HG03066 (cell line): ENCODE measurements at regions not wholly inside any gene's neighbourhood (a gene's known extent, or its start where the extent isn't known, plus 50 kb on each side); places are given as distances from the start of the nearest gene placed in this dataset.
"Not testable (repeated sequence)": the region's sequence is repeated elsewhere in the genome, so short reads cannot be mapped to it uniquely, and the experiment has no call there.

ENCODE experiments used
- ATAC-seq: cut with Tn5 transposase; IDR thresholded peaks from one replicate; pipeline ENCODE4 v1.9.1; 2021; ENCODE audit warnings: low read depth; ENCODE audit not compliant: unreplicated experiment

GRCh38 chr2:155600914-155601760 is 731.4 kb downstream of the NR4A2 start:
- no peak for ATAC-seq

DNA sequence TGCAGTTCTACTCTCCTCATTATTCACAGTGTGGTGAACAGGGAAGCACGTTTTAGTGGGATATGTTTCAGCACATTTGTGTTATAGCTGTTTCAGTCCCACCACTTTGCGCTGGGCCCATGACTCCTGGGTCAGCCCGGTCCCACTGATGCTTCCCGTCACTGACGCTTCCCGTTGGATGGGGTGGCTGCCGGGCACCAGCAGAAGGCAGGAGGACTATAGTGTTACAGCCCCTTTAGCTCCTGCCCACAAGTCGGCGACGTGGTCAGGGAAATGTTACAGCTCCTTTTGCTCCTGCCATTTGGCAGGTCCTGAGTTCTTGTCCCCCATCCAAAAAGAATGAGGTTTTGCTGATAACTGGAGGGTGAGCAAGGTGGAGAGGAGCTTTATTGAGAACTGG is 732.2 kb downstream of the NR4A2 start:
- ATAC-seq = no peak

DNA sequence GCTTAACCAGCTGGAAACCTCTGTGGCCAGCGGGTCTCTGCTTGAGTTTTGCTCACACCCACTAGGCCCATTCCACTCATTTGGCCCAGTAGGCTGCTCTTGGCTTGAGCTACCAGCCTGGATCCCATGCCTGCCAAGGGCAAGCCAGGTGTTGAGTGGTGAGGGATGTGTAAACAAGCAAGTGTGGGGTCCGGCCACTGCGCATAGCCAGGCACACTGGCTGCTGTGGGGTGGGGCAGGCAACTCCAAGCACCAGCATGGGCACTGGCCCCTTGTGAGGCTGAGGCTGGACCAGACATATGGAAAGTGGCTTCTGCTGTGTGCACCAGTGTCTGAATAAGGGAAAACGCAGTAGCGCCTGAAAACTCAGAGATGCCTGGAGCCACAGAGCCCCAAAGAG is 732.7 kb downstream of the NR4A2 start:
- ATAC-seq = no peak

DNA sequence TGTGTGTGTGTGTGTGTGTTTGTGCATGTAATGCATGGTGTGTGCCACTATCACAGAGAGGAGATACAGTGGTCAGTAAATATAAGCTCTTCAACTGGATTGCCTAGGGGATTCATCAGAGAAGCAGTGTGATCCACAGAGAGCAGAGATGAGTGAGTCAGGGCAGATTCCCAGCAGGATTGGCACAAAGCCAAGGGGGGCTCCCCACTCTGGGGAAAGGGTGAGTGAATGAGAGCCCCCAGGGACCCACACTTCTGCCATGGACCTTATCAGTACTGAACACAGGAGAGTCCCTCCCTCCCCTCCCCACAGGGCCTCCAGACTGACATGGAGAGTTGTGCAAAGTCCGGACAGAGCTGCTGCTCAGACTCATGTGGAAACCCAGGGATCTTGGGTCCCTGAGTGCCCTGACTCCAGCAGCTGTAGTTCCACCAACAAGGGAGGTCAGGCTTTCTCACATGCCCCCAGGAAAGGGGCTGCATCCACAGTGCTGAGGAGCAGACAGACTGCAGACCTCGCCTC is 748.8 kb downstream of the NR4A2 start:
- ATAC-seq = no peak

DNA sequence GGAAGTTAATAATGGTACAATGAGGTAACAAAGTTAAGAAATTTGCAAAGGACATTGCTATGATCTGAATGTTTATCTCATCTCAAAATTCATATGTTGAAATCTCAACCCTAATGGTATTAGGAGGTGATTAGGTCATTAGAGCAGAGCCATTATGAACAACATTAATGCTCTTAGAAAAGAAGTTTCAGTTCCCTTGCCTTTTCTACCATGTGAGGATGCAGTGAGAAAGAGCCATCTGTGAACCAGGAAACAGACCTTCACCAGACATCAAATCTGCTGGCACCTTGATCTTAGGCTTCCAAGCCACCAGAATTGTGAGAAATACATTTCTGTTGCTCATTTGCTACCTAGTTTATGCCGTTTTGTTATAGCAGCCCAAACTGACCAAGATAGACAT is 757.6 kb downstream of the NR4A2 start:
- no peak for ATAC-seq

- ATAC-seq = no peak
These were observed 785.0 kb downstream of the NR4A2 start for GRCh38 chr2:155547571-155547970.

DNA sequence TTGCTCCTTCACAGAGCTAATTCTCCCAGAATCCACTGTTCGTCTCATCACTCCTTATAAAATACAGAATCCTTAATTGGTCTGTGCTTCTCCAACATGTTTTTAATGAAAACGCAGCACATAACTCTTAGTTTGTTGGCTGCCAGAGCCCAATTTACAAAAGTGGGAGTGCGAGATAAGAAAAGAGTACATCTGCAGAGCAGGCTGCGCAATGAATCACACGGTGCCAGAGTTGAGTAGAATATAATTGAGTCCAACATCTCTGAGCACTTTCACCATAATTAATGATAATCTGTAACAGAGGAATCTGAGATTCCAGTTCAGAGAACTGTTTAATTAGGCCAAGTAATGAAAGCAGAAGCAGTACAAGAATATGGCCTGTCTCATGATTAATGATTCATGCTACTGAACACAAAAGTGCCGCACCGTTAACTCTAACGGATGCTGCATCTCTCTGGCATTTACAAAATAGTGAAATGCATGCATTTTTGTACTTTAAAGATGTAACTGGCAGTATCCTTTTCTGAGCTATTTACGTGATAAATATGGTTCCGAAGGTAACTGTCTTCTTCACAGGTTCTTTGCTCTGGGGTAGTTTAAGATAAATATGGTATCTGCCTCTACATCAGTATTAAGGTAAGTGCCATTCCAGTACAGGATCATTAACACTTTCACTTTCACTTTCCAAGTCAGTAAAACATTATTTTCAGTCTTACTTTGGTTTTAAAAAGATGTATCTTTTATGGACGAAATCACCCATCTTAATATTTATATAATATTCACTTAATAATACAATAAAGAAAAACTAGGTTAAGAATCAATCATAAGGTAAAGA is 785.6 kb downstream of the NR4A2 start:
- ATAC-seq = no peak

DNA sequence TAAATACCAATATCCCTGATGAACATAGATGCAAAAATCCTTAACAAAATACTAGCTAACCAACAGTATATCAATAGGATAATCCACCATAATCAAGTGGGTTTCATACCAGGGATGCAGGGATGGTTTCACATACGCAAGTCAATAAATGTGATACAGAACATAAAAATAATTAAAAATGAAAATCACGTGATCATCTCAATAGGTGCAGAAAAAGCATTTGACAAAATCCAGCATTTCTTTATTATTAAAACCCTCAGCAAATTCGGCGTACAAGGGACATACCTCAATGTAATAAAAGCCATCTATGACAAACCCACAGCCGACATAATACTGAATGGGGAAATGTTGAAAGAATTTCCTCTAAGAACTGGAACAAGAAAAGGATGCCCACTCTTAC is 793.5 kb downstream of the NR4A2 start:
- ATAC-seq = not testable (repeated sequence)

DNA sequence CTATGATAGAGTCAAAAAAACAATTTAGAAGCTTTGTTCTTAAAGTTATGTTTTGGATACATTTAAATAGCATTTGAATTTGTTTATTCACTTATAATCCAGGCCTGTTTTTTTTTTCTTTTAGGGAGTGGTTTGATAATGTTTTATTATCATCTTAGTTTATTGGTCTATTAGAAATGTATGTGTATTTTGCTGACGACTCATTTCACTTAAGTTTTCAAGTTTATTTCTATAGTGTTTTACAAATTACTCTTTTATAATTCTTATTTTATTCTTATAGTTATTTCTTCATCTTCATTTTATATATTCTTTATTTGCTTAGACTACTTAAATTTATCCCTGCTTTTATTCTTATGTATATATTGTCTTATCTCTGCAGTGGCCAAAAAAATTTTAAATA is 804.5 kb downstream of the NR4A2 start:
- no peak for ATAC-seq

GRCh38 chr2:155525199-155525598 is 807.3 kb downstream of the NR4A2 start:
- no peak for ATAC-seq

DNA sequence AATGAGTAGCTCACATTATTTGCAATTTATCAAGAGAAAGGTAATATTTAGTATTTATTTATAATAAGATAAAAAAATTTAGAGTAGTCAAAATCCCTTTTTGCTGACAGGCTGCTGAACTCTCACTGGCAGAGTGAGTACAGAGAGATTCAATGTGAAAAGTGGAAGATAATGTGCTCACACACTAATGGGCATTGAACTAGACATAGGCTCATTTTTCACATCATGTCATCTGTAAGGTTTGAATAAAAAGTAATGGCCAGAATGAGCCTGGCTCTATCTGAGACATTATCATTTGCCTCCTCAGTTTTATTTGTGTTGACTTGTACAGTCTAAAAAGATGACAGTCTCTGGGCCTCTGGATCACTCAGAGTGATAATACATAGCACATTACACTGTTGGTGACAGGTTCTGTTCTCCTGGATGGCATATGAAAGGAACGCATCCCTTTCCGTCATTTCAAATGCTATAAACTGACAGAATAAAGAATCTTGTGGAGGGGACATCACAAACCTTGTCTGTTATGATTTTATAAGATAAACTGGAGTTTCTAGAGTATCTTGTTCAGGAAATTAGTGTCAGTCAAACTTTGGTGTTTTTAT is 812.9 kb downstream of the NR4A2 start:
- ATAC-seq = no peak

GRCh38 chr2:155518094-155518493 is 814.4 kb downstream of the NR4A2 start:
- ATAC-seq = no peak

DNA sequence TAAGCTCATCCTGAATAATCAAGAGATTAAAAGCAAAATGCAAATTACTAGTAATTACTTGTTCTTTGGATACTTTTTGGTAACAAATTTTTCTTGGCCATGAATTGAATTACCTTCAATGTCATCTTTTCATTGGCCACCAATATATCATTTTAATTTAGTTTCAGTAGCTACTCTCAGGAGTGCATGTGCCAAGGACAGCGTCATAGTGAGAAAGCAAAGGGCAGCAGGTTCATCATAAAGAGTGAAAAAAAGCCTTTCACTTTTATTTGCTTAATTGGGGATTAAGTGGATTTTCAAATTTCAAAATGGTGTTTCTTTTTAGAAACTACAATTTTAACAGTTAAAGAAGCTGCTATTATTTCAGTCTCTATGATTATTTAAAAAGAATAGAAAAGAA is 815.2 kb downstream of the NR4A2 start:
- no peak for ATAC-seq

DNA sequence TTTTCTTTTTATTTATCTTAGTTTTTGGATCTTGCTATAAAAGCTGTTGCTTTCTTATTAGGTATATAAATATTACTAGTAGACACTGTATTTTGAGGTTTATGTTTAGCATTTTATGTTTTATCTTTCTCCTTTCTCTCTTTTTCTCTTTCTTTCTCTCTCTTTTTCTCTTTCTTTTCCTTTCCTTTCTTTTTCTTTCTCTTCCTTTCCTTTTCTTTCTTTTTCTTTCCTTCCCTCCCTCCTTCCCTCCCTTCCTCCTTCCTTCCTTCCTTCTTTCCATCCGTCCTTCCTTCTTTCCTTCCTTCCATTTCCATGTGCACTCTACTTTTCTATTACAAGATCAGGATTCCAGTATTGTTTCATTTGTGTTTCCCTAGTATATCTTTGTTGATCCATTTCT is 814.8 kb downstream of the KCNJ3 start:
- ATAC-seq = no peak

DNA sequence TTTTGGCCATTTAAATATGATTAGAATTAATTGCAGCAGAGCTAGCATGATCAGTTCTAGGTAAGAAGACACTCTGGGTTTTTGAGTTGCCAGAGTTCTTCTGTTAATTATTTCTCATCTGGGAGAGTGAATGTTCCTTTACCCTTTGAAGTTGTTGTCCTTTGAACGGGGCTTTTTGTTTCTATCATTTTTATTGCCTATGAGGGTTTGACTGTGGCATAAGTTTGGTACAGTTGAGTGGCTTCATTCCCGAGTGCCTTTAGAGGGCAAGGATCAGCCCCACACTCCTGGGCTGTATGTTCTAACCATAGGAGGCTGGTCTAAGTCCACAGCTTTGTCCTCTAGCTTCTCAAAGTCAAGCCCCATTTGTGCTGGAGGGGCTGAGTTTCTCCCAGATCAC is 804.3 kb downstream of the KCNJ3 start:
- ATAC-seq = no peak

DNA sequence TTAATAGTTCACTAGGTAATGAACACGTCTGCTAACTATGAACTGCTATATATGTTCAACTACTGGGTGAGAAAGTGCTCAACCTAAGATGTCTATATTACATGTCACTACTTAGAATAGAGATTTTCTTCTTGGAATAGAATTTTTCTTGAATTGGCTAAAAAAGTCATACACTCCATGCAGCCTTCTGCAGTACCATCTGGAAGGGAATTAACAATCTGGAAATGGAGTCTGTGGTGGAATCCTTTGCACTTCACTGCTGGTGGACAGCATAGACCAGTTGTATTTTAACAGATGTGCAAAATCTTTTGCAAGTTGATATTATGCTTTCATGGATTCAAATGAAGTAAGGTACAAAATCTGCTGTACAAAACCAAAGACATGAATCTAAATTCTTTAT is 799.6 kb downstream of the KCNJ3 start:
- ATAC-seq = no peak

DNA sequence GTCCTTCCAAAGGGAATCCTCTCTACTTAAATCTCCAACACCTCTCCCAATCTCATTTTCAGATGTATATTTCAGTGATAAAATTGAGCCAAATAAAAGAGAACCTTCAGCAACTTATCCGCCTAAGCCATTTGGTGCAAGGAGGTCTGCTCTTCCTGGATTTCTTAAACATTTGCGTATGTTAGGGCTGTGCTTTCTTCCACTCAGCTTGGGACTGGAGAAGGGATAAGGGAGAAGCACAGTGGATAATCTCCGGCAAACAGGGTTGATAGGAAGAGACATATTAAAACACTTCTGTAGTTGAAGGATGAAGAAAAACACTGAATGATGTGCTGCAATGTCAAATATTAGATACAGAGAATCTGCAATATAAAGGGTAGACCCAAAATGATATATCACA is 796.2 kb downstream of the KCNJ3 start:
- ATAC-seq = no peak

GRCh38 chr2:155485141-155485842 is 786.8 kb downstream of the KCNJ3 start:
- ATAC-seq = no peak

GRCh38 chr2:155481141-155481540 is 782.6 kb downstream of the KCNJ3 start:
- no peak for ATAC-seq

GRCh38 chr2:155472018-155472417 is 773.5 kb downstream of the KCNJ3 start:
- ATAC-seq = not testable (repeated sequence)

DNA sequence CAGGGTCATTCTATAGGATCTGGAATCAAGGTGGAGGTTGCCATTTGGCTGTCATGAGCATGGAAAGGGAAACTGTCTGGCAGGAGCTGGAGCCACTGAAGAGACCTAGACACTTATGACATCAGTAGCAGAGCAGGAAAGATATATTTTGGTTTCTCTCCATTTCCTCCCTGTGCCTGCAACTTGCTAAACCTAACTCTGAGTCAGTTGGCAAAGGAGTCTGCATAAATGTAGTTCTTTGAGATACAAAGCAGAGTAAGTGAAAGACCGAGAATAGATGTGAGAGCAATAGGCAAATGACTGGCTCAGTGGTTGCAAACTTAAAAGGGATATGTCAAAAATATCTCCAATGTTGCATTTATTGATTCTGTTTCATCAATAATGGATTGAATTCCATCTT is 757.7 kb downstream of the KCNJ3 start:
- ATAC-seq = no peak
